GM18499 (cell line): ENCODE measurements at regions not wholly inside any gene's neighbourhood (a gene's known extent, or its start where the extent isn't known, plus 50 kb on each side); places are given as distances from the start of the nearest gene placed in this dataset.
"Not testable (repeated sequence)": the region's sequence is repeated elsewhere in the genome, so short reads cannot be mapped to it uniquely, and the experiment has no call there.

Experiments used
- ATAC-seq: cut with Tn5 transposase; IDR thresholded peaks from one replicate; pipeline ENCODE4 v1.9.1; 2021; ENCODE audit warnings: moderate number of reproducible peaks; ENCODE audit not compliant: insufficient read depth, unreplicated experiment

DNA sequence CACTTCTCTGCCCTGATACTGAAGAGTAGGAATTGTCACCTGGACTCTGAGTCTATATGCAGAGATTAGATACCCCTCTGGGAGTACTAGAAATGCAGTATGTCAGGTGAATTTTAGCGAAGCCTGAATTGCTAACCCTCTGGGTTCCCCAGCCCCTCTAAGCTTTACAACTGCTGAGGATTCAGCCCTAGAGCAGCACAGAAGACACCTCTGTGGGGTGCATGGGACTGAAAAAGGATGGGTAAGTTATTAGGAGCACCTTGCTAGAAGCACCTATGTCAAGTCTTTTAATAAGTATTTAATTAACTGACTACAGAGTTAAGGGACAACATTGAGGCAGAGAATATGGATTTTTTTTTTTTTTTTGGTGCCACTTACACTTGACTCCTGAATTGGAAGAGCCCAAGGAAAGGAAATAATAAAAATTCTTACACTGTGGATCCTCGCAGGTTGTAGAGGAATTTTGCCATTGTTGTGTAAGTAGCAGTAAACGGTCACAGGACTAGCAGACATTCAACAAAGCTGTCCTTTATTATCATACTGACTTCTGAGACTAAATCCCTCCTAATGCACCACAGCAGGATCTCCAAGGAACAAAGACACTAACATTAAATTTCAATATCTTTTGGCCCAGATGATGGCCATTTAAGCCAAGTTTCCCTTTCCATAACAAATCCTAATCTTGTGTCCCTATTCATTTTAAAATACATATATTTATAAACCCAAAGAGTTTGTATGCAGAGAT, 253.2 kb downstream of the ANKRD50 start:
- ATAC-seq: no peak

DNA sequence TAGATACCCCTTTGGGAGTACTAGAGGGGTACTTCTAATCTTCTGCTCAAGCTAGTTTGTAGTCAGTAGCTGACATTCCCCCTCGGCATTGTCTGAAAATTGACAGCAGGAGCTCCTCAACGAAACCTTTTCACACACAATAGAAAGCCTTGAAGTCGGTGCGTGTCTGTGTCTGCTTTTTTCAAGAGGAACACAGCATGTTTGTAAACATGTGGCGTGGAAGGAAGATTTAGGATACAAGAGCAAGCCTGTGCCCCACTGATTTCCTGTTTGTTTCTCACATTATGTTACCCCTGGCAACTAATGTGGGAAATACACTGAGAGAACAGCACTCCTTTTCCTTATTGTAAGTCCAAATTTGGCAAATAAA, 252.6 kb downstream of the ANKRD50 start:
- no peak for ATAC-seq

DNA sequence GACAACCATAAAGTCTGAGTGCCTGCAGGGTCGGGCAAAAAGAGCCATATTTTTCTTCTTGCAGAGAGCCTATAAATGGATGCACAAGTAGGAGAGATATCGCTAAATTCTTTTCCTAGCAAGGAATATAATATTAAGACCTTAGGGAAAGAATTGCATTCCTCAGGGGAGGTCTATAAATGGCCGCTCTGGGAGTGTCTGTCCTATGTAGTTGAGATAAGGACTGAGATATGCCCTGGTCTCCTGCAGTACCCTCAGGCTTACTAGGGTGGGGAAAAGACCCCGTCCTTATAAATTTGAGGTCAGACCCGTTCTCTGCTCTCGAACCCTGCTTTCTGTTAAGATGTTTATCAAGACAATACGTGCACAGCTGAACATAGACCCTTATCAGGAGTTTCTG, 250.9 kb downstream of the ANKRD50 start:
- ATAC-seq: not testable (repeated sequence)

- no peak for ATAC-seq
Measured at GRCh38 chr4:124462954-124463828, 249.3 kb downstream of the ANKRD50 start.

- no peak for ATAC-seq
Measured at GRCh38 chr4:124464836-124465235, 247.7 kb downstream of the ANKRD50 start.

DNA sequence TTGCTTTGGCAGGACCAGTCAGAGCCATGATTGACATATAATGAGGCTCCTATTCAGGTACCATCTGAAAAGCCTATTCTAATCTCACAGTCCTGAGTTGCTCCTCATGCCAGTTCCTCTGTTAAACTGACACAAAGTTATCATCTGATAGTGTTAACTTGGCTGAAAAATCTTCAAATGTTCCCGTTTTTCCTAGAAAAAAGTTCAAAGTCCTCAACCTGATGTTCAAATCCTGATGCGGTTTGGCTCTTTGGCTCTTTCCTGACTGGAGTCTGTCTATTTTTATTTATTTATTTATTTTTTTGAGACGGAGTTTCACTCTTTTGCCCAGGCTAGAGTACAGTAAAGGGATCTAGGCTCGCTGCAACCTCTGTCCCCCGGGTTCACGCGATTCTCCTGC, 244.2 kb downstream of the ANKRD50 start:
- ATAC-seq: no peak

GRCh38 chr4:124469981-124470380, 242.6 kb downstream of the ANKRD50 start:
- no peak for ATAC-seq

DNA sequence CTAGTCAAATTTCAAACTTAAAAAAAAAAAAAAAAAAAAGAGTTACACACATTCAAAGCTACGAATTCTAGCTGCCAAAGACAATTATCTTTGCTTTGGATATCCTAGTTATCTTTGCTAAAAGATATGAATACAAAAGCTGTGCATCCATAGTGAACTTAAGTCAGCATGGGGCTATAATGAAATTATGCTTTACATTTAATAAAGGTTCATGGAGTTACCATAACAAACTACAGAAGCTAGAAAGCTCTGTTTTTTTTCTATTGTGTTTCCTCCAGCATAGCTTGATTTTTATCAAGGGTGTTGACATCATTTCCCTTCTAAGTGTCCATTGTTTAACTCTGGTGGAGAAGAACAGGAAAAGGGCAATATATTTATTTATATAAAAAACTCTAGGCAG, 234.1 kb downstream of the ANKRD50 start:
- no peak for ATAC-seq

DNA sequence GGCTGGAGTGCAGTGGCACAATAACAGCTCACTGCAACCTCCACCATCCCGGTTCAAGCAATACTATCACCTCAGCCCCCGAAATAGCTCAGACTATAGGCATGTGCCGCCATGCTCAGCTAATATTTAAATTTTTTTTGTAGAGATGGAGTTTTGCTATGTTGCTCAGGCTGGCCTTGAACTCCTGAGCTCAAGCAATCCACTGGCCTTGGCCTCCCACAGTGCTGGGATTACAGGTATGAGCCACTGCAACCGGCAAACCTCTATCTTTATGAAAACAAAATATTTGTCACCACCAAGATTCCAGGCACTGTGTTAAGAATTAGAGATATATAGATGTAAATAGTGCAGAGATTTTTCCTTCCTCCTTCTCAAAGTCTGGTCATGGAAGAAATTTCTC, 232.5 kb downstream of the ANKRD50 start:
- ATAC-seq: no peak

- ATAC-seq: no peak
Measured at GRCh38 chr4:124481123-124481522, 231.4 kb downstream of the ANKRD50 start.

- no peak for ATAC-seq
Measured at GRCh38 chr4:124483048-124483906, 229.3 kb downstream of the ANKRD50 start.

- no peak for ATAC-seq
Measured at GRCh38 chr4:124484008-124484407, 228.5 kb downstream of the ANKRD50 start.

DNA sequence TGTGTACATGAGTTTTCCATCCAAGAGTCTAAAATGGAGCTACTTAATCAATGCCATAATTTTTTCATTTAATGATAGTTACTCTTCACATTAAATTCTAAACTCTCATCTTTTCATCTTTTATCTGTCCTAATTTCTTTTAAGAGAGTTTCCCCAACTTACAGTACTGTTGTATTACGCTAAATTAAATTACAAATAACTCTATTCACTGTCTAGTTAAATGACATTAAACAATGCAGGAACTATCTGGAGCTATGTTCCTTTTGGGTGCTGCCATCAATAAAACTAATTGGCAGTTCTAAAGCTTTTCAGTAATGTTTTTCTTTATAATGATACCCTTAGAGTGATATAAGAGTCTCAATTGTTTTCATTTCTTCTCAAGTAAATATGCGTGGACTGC, 227.6 kb downstream of the ANKRD50 start:
- no peak for ATAC-seq

GRCh38 chr4:124486423-124486822, 226.1 kb downstream of the ANKRD50 start:
- no peak for ATAC-seq

DNA sequence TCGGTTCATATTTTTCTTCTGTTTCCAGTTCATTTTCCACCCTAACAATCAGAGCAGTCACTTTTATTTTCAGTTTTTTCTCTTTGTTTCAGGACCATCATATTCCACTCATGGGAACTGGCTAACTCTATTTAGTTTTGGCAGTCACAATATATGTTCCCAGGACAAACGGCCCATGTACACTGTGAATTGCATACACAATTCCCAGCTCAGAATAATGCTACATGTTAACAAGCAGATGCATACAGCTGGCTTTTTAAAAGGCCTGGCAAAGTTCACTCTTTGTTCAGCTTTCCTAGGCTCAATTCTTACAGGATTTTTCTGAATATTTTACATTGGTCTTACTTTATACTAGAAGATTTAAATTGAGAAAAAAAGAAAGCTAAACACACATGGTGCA, 224.9 kb downstream of the ANKRD50 start:
- no peak for ATAC-seq

DNA sequence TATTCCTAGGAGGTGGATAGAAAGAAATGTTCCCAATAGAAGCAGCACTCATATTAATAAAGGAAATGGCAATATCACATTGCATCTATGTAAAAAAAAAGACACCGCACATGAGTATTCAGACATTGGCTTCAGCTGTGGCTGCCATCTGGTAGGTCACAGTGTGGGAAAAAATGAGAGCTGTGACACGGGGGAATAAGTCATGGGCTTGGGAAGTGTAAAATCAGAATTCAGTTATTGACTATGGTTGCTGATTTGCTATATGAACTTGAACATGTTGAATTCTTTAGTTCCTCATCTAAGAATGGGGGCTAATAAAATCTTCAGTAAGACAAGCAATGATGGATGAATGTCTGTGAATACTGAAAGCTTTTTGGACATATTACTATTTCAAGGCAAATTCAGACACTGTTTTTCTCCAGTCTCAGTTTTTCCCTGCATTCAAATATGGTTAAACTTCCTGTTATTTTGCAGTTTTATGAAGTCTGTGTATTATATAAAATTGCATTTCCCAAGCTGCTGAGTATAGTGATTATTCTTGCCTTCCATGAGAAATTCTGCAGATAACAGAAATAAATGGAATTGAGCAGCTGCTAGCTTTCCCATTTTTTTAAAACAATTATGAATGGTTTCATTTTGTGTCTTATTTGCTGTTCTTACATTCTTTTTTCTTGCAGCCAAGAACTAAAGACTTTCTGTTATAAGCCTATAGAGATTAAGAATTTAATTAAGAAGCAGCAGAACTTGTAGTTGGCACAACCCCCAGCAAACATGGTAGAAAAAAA, 221.0 kb downstream of the ANKRD50 start:
- ATAC-seq: no peak

GRCh38 chr4:124499261-124499660, 213.3 kb downstream of the ANKRD50 start:
- no peak for ATAC-seq

GRCh38 chr4:124501576-124501975, 211.0 kb downstream of the ANKRD50 start:
- no peak for ATAC-seq

DNA sequence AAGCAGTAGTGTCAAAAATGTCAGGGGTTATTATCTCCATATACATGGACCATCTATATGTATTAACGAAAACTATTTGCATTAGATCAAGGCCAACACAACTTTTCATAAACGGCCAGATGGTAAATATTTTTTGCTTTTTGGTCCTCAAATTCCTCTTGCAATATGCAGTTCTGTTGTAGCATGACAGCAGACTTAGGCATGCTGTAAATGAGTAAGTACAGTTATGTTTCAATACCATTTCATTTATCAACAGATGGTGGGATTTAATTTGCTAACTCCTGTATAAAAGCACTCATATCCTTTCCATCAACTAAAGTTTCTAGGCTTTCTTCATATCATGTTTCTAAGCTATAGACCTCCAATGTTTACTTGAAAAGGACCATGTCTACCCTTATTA, 208.1 kb downstream of the ANKRD50 start:
- no peak for ATAC-seq

- no peak for ATAC-seq
Measured at GRCh38 chr4:124505211-124505610, 207.3 kb downstream of the ANKRD50 start.
